ENCODE measurements at regions not wholly inside any gene's neighbourhood (a gene's known extent, or its start where the extent isn't known, plus 50 kb on each side); places are given as distances from the start of the nearest gene placed in this dataset.

GRCh38 chr5:38764937-38765391 lies 80.8 kb upstream of the OSMR start:
- Mint-ChIP-seq H3K9me3 (peaks cover 3% of the 10 kb centered on the region), H3K36me3 (ENCODE audit: low read depth) (no peaks in the 10 kb centered on the region), H3K27me3 (peaks cover 34% of the 10 kb centered on the region), H3K27ac (no peak overlapping the region), H3K4me1 (ENCODE audit: low read depth) (no peaks in the 10 kb centered on the region), H3K4me3 (no peak overlapping the region)
- intact Hi-C loops (cut with DNase I, micrococcal nuclease): no loop called here
- no peak for TF ChIP-seq CTCF (IDR thresholded peaks at IDR 0.05)
- no peak overlapping the region for H3K4me3 ChIP-seq (ENCODE audit: low read length)
- no peaks in the 10 kb centered on the region for H3K4me1 ChIP-seq (ENCODE audit: insufficient read depth, low read length)
- CTCF ChIA-PET: no interaction called here
- peaks cover 0 to 2% of the 10 kb centered on the region in 2 experiments for H3K9me3 ChIP-seq (ENCODE audit: control insufficient read depth in 1 of 2, insufficient read depth in 1 of 2, low read length in 2 of 2)
- no peak overlapping the region for H3K27ac ChIP-seq (ENCODE audit: low read depth in 1 of 2, low read length in 2 of 2)
- peaks cover 0 to 7% of the 10 kb centered on the region in 2 experiments for H3K27me3 ChIP-seq (ENCODE audit: control insufficient read depth in 1 of 2, insufficient read depth in 2 of 2, low read length in 2 of 2)
- POLR2A ChIA-PET: no interaction called here
- H3K36me3 ChIP-seq (ENCODE audit: insufficient read depth, low read length): no peaks in the 10 kb centered on the region
- DNase-seq (no peak), ATAC-seq (ENCODE audit: poor library complexity) (no peak)

- Histone ChIP-seq H3K27ac (ENCODE audit: low read depth in 1 of 2, low read length in 2 of 2) (no peak overlapping the region), H3K36me3 (ENCODE audit: insufficient read depth, low read length) (no peaks in the 10 kb centered on the region), H3K9me3 (ENCODE audit: control insufficient read depth in 1 of 2, insufficient read depth in 1 of 2, low read length in 2 of 2) (peaks cover 0 to 7% of the 10 kb centered on the region in 2 experiments), H3K4me1 (ENCODE audit: insufficient read depth, low read length) (no peaks in the 10 kb centered on the region), H3K27me3 (ENCODE audit: control insufficient read depth in 1 of 2, insufficient read depth in 2 of 2, low read length in 2 of 2) (peaks cover 0 to 7% of the 10 kb centered on the region in 2 experiments), H3K4me3 (ENCODE audit: low read length) (no peak overlapping the region)
- DNase-seq (no peak), ATAC-seq (ENCODE audit: poor library complexity) (no peak)
- intact Hi-C loops (cut with DNase I, micrococcal nuclease): no loop called here
- ChIA-PET CTCF (no interaction called here), POLR2A (no interaction called here)
- peaks cover 30% of the 10 kb centered on the region for H3K27me3 Mint-ChIP-seq
- H3K4me1 Mint-ChIP-seq (ENCODE audit: low read depth): no peaks in the 10 kb centered on the region
- TF ChIP-seq CTCF (IDR thresholded peaks at IDR 0.05): no peak
- H3K36me3 Mint-ChIP-seq (ENCODE audit: low read depth): no peaks in the 10 kb centered on the region
- H3K4me3 Mint-ChIP-seq: no peak overlapping the region
- H3K27ac Mint-ChIP-seq: no peak overlapping the region
- H3K9me3 Mint-ChIP-seq: peaks cover 3% of the 10 kb centered on the region
These were observed 80.4 kb upstream of the OSMR start for GRCh38 chr5:38765399-38765861.

GRCh38 chr5:38766151-38766550 lies 79.7 kb upstream of the OSMR start:
- no peak for TF ChIP-seq CTCF (IDR thresholded peaks at IDR 0.05)
- Mint-ChIP-seq H3K36me3 (ENCODE audit: low read depth) (no peaks in the 10 kb centered on the region), H3K27ac (no peak overlapping the region), H3K4me1 (ENCODE audit: low read depth) (no peaks in the 10 kb centered on the region), H3K4me3 (no peak overlapping the region), H3K27me3 (peaks cover 25% of the 10 kb centered on the region), H3K9me3 (peaks cover 3% of the 10 kb centered on the region)
- H3K4me1 ChIP-seq (ENCODE audit: insufficient read depth, low read length): no peaks in the 10 kb centered on the region
- H3K9me3 ChIP-seq (ENCODE audit: control insufficient read depth in 1 of 2, insufficient read depth in 1 of 2, low read length in 2 of 2): peaks cover 0 to 8% of the 10 kb centered on the region in 2 experiments
- H3K27me3 ChIP-seq (ENCODE audit: control insufficient read depth in 1 of 2, insufficient read depth in 2 of 2, low read length in 2 of 2): peaks cover 0 to 7% of the 10 kb centered on the region in 2 experiments
- ChIA-PET POLR2A (no interaction called here), CTCF (no interaction called here)
- no peak overlapping the region for H3K4me3 ChIP-seq (ENCODE audit: low read length)
- ATAC-seq (ENCODE audit: poor library complexity) (no peak), DNase-seq (no peak)
- no peak overlapping the region for H3K27ac ChIP-seq (ENCODE audit: low read depth in 1 of 2, low read length in 2 of 2)
- intact Hi-C loops (cut with DNase I, micrococcal nuclease): no loop called here
- no peaks in the 10 kb centered on the region for H3K36me3 ChIP-seq (ENCODE audit: insufficient read depth, low read length)

Data from CD4-positive, alpha-beta T cell (primary cell).